HCT116 (cell line): ENCODE measurements at regions not wholly inside any gene's neighbourhood (a gene's known extent, or its start where the extent isn't known, plus 50 kb on each side); places are given as distances from the start of the nearest gene placed in this dataset.

Experiments
- ATAC-seq: fragments of 200-7000 bp; cut with Tn5 transposase; 2 replicates; pipeline ENCODE4 v1.9.1; 2020; ENCODE audit warnings: mild to moderate bottlenecking, moderate library complexity
- BruUV-seq: library from RNA; stranded (reverse); fragments of 400-500 nt; replicated peaks from 2 replicates; lab custom pipeline; 2021; lab: Mats Ljungman, UMichigan
- CTCF ChIA-PET: fragments of 300-600 bp; sonication (Branson Sonifier 250); formaldehyde crosslinking; loops from one replicate; lab custom pipeline; 2021; ENCODE audit warnings: antibody characterized with exemption; lab: Charles Lee
- POLR2A ChIA-PET: fragments of 300-600, 350-600 bp; sonication (Branson Sonifier 250); formaldehyde crosslinking; loops from one replicate; lab custom pipeline; 2021; ENCODE audit warnings: antibody characterized with exemption; lab: Charles Lee
- RAD21 ChIA-PET, 2 experiments: fragments of 300-600 bp; sonication (Branson Sonifier 250); formaldehyde crosslinking; loops; one replicate each; lab custom pipeline; 2023; ENCODE audit warnings: low total read pairs in 2 of 2; ENCODE audit not compliant: uncharacterized antibody in 2 of 2, unreplicated experiment in 2 of 2, low non-redundant PET in 1 of 2; lab: Charles Lee
- DNase-seq: peaks from one replicate; pipeline ENCODE4 v3.0.0-alpha.2; 2010; ENCODE audit warnings: low read depth, low spot score
- H2AFZ ChIP-seq: fragments of 200-600 bp; shearing (Covaris generic), sonication (generic); 2 replicates; pipeline ENCODE4 v1.6.1; 2017; ENCODE audit warnings: low read depth, mixed run types, mixed read lengths, antibody characterized with exemption, low read length; ENCODE audit not compliant: poor library complexity, severe bottlenecking
- H3K27ac ChIP-seq: 2 replicates; pipeline ENCODE4 v1.5.1; 2012; ENCODE audit warnings: low read depth, low read length
- H3K27me3 ChIP-seq: fragments of 200-600 bp; sonication (generic); 2 replicates; pipeline ENCODE4 v1.6.1; 2016; ENCODE audit warnings: mixed run types, low read length, mixed read lengths; ENCODE audit not compliant: insufficient read depth
- H3K36me3 ChIP-seq, 2 experiments: fragments of 200-500 bp in 1 of 2; fragments of 200-600 bp in 1 of 2; sonication (Bioruptor generic) in 1 of 2; sonication (generic) in 1 of 2; 2 replicates each; pipeline versions ENCODE4 v1.5.1 to v1.6.1; 2014 to 2016; ENCODE audit warnings: low read length in 2 of 2, inconsistent platforms in 1 of 2, mixed read lengths in 1 of 2, mixed run types in 1 of 2; ENCODE audit not compliant: insufficient read depth in 2 of 2, control insufficient read depth in 1 of 2
- H3K4me1 ChIP-seq, 2 experiments: fragments of 200-600 bp in 1 of 2; sonication (generic) in 1 of 2; 2 replicates each; pipeline versions ENCODE4 v1.5.1 to v1.6.1; 2012 to 2017; ENCODE audit warnings: low read length in 2 of 2, inconsistent platforms in 1 of 2, mild to moderate bottlenecking in 1 of 2, mixed read lengths in 1 of 2, mixed run types in 1 of 2, moderate library complexity in 1 of 2; ENCODE audit not compliant: insufficient read depth in 2 of 2, control insufficient read depth in 1 of 2
- H3K4me2 ChIP-seq: fragments of 200-600 bp; sonication (generic); 2 replicates; pipeline ENCODE4 v1.6.1; 2017; ENCODE audit warnings: mixed run types, low read length, mixed read lengths
- H3K4me3 ChIP-seq, 2 experiments: fragments of 200-600 bp in 1 of 2; sonication (generic) in 1 of 2; replicated peaks in 1 of 2; 2 replicates each; pipeline ENCODE4 v1.5.1; 2011 to 2016; ENCODE audit warnings: low read length in 2 of 2, control low read depth in 1 of 2, low read depth in 1 of 2, mild to moderate bottlenecking in 1 of 2, mixed read lengths in 1 of 2, mixed run types in 1 of 2
- H3K79me2 ChIP-seq: fragments of 200-600 bp; sonication (generic); 2 replicates; pipeline ENCODE4 v1.6.1; 2017; ENCODE audit warnings: mild to moderate bottlenecking, mixed run types, low read length, moderate library complexity, mixed read lengths; ENCODE audit not compliant: insufficient read depth
- H3K9ac ChIP-seq: fragments of 200-600 bp; sonication (generic); 2 replicates; pipeline ENCODE4 v1.6.1; 2016; ENCODE audit warnings: low read length, mixed read lengths
- H3K9me2 ChIP-seq: fragments of 200-600 bp; sonication (generic), shearing (Covaris generic); 2 replicates; pipeline ENCODE4 v1.6.1; 2017; ENCODE audit warnings: mixed run types, mild to moderate bottlenecking, moderate library complexity; ENCODE audit not compliant: insufficient read depth
- H3K9me3 ChIP-seq, 2 experiments: fragments of 200-500 bp in 1 of 2; fragments of 200-600 bp in 1 of 2; sonication (Bioruptor generic) in 1 of 2; sonication (generic) in 1 of 2; 2 replicates each; pipeline ENCODE4 v1.6.1; 2014 to 2017; ENCODE audit warnings: low read length in 2 of 2, mixed read lengths in 2 of 2, inconsistent platforms in 1 of 2, low read depth in 1 of 2, mild to moderate bottlenecking in 1 of 2, mixed run types in 1 of 2, moderate library complexity in 1 of 2; ENCODE audit not compliant: control insufficient read depth in 1 of 2, insufficient read depth in 1 of 2
- H4K20me1 ChIP-seq: fragments of 200-600 bp; sonication (generic), shearing (Covaris generic); 2 replicates; pipeline ENCODE4 v1.6.1; 2017; ENCODE audit warnings: mixed run types, mild to moderate bottlenecking, moderate library complexity; ENCODE audit not compliant: insufficient read depth
- ATF3 ChIP-seq: IDR thresholded peaks from 2 replicates; pipeline ENCODE4 v1.6.1; 2012
- CBX3 ChIP-seq: IDR thresholded peaks from 2 replicates; pipeline ENCODE4 v1.6.1; 2012; ENCODE audit warnings: low read depth
- FOSL1 ChIP-seq: IDR thresholded peaks from 2 replicates; pipeline ENCODE4 v1.6.1; 2012; ENCODE audit warnings: low read depth
- MAX ChIP-seq: IDR thresholded peaks from 2 replicates; pipeline ENCODE4 v1.6.1; 2012
- POLR2AphosphoS5 ChIP-seq: IDR thresholded peaks from 2 replicates; pipeline ENCODE4 v1.6.1; 2011; ENCODE audit warnings: mild to moderate bottlenecking, low read depth, low read length, moderate library complexity
- REST ChIP-seq: IDR thresholded peaks from 2 replicates; pipeline ENCODE4 v1.6.1; 2012; ENCODE audit warnings: low read depth
- SIN3A ChIP-seq: IDR thresholded peaks from 2 replicates; pipeline ENCODE4 v1.6.1; 2012; ENCODE audit warnings: low read depth
- TCF7L2 ChIP-seq: IDR thresholded peaks from 2 replicates; pipeline ENCODE4 v1.7.0; 2011; ENCODE audit warnings: borderline replicate concordance, inconsistent platforms; ENCODE audit not compliant: insufficient read depth, insufficient read length; ENCODE audit errors: extremely low read depth
- YY1 ChIP-seq: IDR thresholded peaks from 2 replicates; pipeline ENCODE4 v1.6.1; 2011; ENCODE audit warnings: low read length, low read depth, moderate library complexity, mild to moderate bottlenecking; ENCODE audit not compliant: insufficient replicate concordance; ENCODE audit errors: extremely low read depth
- intact Hi-C: fragments of 100-400 bp; cut with micrococcal nuclease; formaldehyde crosslinking; loops from 2 replicates; pipeline ENCODE4 v1.10.0; 2022

- TF ChIP-seq REST (no peak), YY1 (no peak), MAX (no peak)
Measured at GRCh38 chr7:115410972-115411686, 489.2 kb downstream of the MDFIC start (continued).

- TF ChIP-seq CBX3: no peak
- no peak for TF ChIP-seq TCF7L2
- no peak for TF ChIP-seq ATF3
- no peak for TF ChIP-seq FOSL1
- no peak for TF ChIP-seq SIN3A
- TF ChIP-seq POLR2AphosphoS5: no peak
- ATAC-seq (no peak), DNase-seq (no peak)
- H3K4me1 ChIP-seq: no peaks in the 10 kb centered on the region
- ChIA-PET POLR2A (no interaction called here), CTCF (no interaction called here), RAD21 (no interaction called here)
- H3K36me3 ChIP-seq: no peaks in the 10 kb centered on the region
- no peak overlapping the region for H3K9ac ChIP-seq
- intact Hi-C loops: no loop called here
- H3K27me3 ChIP-seq: no peaks in the 10 kb centered on the region
- H3K4me2 ChIP-seq: no peak overlapping the region
- H3K79me2 ChIP-seq: no peaks in the 10 kb centered on the region
- no peaks in the 10 kb centered on the region for H3K9me3 ChIP-seq
- H4K20me1 ChIP-seq: no peaks in the 10 kb centered on the region
- H3K4me3 ChIP-seq: no peak overlapping the region
- no TSS peak for BruUV-seq
- no peak overlapping the region for H3K27ac ChIP-seq
- H3K9me2 ChIP-seq: no peaks in the 10 kb centered on the region
- H2AFZ ChIP-seq: no peak overlapping the region
Measured at GRCh38 chr7:115410434-115410820, 488.5 kb downstream of the MDFIC start.
